Fibroblast of lung (primary cell): ENCODE measurements at regions not wholly inside any gene's neighbourhood (a gene's known extent, or its start where the extent isn't known, plus 50 kb on each side); places are given as distances from the start of the nearest gene placed in this dataset.
"Not testable (repeated sequence)": the region's sequence is repeated elsewhere in the genome, so short reads cannot be mapped to it uniquely, and the experiment has no call there.

Experiments used
- DNase-seq, 2 donors: peaks; one replicate each; pipeline versions ENCODE4 v3.0.0 to v3.0.0-alpha.2; 2010; ENCODE audit warnings: low read depth in 2 of 2
- H2AFZ ChIP-seq: 2 replicates; pipeline ENCODE4 v1.5.1; 2012; ENCODE audit warnings: low read length, control low read depth, inconsistent platforms
- H3K27ac ChIP-seq: 2 replicates; pipeline ENCODE4 v1.5.1; 2011; ENCODE audit warnings: low read length, control low read depth; ENCODE audit not compliant: insufficient read depth
- H3K27me3 ChIP-seq: 2 replicates; pipeline ENCODE4 v1.5.1; 2011; ENCODE audit warnings: mild to moderate bottlenecking, low read length; ENCODE audit not compliant: control insufficient read depth, insufficient read depth
- H3K36me3 ChIP-seq: 2 replicates; pipeline ENCODE4 v1.5.1; 2011; ENCODE audit warnings: low read length; ENCODE audit not compliant: control insufficient read depth, insufficient read depth
- H3K4me1 ChIP-seq: 2 replicates; pipeline ENCODE4 v1.5.1; 2011; ENCODE audit warnings: low read length; ENCODE audit not compliant: control insufficient read depth, insufficient read depth; ENCODE audit errors: extremely low read depth
- H3K4me2 ChIP-seq: 2 replicates; pipeline ENCODE4 v1.5.1; 2011; ENCODE audit warnings: low read length, control low read depth; ENCODE audit not compliant: insufficient read depth; ENCODE audit errors: extremely low read depth
- H3K4me3 ChIP-seq, 4 experiments: fragments of 200-600 bp in 1 of 4; sonication (generic) in 1 of 4; replicated peaks in 1 of 4; 2 replicates each; pipeline ENCODE4 v1.5.1; 2011 to 2016; ENCODE audit warnings: low read length in 4 of 4, low read depth in 3 of 4, mild to moderate bottlenecking in 3 of 4, control low read depth in 2 of 4, inconsistent platforms in 1 of 4, mixed read lengths in 1 of 4; ENCODE audit not compliant: insufficient read depth in 1 of 4; ENCODE audit errors: control extremely low read depth in 1 of 4
- H3K79me2 ChIP-seq: 2 replicates; pipeline ENCODE4 v1.5.1; 2012; ENCODE audit warnings: mild to moderate bottlenecking, low read length, inconsistent platforms; ENCODE audit not compliant: control insufficient read depth, insufficient read depth
- H3K9ac ChIP-seq: 2 replicates; pipeline ENCODE4 v1.5.1; 2011; ENCODE audit warnings: mild to moderate bottlenecking, low read length, control low read depth; ENCODE audit not compliant: insufficient read depth
- H3K9me3 ChIP-seq: 2 replicates; pipeline ENCODE4 v1.5.1; 2012; ENCODE audit warnings: low read depth, low read length; ENCODE audit not compliant: control insufficient read depth, insufficient read depth
- H4K20me1 ChIP-seq: 2 replicates; pipeline ENCODE4 v1.5.1; 2011; ENCODE audit warnings: low read length; ENCODE audit not compliant: control insufficient read depth, insufficient read depth; ENCODE audit errors: extremely low read depth

DNA sequence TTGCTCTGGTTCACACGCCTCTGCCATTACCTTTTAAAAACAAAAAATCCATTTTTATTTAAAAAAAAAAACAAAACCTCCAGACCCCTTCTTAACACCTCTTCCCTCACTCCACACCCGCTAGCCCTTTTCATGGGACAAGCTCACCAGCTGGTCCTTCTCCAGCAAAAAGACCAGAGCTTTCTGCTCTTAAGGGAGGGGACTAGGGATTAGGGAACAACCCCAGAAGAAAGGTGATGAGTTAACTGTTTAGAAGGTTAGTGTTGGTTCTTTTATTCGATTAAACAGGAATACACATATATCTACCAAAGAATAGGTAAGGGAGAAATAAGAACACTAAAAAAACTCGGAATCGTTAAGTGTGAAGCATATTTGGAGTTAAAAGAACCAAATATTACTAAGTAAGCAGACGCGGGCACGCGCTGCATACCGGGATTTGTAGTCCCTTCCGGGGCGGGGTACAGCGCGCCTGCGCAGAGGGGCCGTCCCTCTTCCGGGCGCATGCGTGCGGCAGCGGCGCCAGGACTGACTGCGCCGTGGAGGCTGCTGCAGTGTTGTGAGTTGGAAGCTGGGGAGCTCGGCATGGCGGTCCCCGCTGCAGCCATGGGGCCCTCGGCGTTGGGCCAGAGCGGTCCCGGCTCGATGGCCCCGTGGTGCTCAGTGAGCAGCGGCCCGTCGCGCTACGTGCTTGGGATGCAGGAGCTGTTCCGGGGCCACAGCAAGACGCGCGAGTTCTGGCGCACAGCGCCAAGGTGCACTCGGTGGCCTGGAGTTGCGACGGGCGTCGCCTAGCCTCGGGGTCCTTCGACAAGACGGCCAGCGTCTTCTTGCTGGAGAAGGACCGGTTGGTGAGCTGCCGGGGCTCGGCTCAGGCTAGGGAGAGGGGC, 92.6 kb upstream of the FAM153A start:
- DNase-seq: peak in 1 of 2 donors; percentile 10
- H3K79me2 ChIP-seq, H3K27me3 ChIP-seq, H3K4me2 ChIP-seq, H2AFZ ChIP-seq, H3K9ac ChIP-seq, H3K27ac ChIP-seq, H3K36me3 ChIP-seq, H4K20me1 ChIP-seq, H3K4me1 ChIP-seq, H3K9me3 ChIP-seq: not testable (repeated sequence)
- H3K4me3 ChIP-seq: peak overlapping the region in 2 of 4 experiments; percentile 50 to 54

DNA sequence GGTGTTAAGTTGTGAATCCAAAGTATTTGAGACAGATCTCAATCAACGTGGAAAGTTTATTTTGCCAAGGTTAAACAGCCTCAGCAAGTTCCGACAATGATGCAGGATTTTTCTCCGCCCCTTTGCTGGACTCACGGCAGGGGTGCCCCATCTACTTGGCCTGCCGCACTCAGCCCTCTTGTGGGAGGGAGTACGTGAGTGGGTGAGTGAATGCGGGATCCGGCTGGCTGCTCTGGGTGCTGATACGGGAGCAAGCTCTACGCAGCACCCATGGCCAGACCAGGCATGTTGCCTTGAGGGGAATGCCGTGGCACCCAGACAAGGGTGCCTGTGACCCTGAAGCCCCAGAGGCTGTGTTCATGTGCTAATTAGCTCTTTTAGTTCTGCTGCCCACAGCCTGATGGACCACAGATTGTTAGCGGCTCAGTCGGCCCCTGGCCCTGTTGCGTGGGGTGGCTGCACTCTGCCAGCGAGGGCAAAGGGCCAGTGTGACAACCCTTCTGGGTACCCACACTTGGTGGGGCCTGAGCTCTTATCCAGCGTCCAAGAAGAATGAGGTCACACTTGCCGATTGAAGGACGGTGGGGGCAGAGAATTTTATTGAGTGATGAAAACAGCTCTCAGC, 81.2 kb upstream of the FAM153A start:
- not testable (repeated sequence) for H3K4me1 ChIP-seq, H3K27me3 ChIP-seq, DNase-seq, H3K4me3 ChIP-seq, H3K9ac ChIP-seq, H3K27ac ChIP-seq, H3K36me3 ChIP-seq, H3K9me3 ChIP-seq, H2AFZ ChIP-seq, H3K79me2 ChIP-seq, H3K4me2 ChIP-seq, H4K20me1 ChIP-seq

DNA sequence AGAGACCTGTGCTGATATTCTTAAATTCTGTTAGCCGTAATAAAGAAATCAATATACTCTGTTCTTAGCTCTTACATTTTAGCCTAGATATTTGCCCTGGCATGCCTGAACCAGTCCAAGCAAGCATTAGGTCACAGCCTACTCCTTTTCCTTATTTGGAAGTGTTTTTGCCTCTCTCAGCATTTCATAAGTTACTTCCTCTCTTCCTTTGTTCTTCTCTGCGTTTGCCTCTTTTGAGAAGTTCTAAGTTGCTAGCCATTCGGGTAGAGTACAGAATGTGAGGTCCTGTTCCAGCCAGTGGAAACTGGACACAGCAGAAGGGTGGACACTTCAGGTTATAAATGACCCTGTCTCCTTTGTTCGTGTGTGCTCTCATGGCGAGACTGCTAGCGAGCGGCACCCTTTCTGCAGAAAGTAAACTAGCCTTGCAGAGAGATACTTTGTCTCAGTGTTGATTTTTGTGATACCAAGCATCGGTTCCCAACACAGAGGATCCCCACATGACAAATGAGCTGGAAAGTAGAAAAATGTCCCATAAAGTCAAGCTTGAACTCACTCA, 75.0 kb upstream of the FAM153A start:
- H3K27me3 ChIP-seq, H3K79me2 ChIP-seq, H3K4me1 ChIP-seq, H3K27ac ChIP-seq, H3K4me3 ChIP-seq, H3K9me3 ChIP-seq, H3K36me3 ChIP-seq, H4K20me1 ChIP-seq, H3K4me2 ChIP-seq, H3K9ac ChIP-seq, DNase-seq, H2AFZ ChIP-seq: not testable (repeated sequence)

DNA sequence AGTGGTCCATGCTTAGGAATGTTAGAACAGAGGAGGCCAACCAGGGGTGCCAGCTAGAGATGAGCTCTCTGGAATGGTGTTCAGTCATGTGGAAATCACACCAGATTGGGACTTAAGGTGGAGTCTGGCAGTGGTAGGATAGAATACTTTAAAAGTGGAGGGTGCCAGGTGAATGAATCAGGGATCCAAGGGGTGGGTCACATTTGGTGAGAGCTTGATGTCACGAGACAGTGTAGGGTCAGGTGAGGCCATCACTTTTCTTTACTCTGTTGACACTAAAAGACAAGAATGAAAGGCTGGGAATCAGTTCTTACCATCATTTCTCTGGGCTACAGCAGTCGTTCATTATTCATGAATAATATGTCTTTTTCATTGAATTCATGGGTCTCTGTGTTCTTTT, 73.8 kb upstream of the FAM153A start:
- not testable (repeated sequence) for H3K27ac ChIP-seq, H3K27me3 ChIP-seq, H3K9me3 ChIP-seq, DNase-seq, H2AFZ ChIP-seq, H3K4me3 ChIP-seq, H3K4me2 ChIP-seq, H3K36me3 ChIP-seq, H3K79me2 ChIP-seq, H3K9ac ChIP-seq, H4K20me1 ChIP-seq, H3K4me1 ChIP-seq

DNA sequence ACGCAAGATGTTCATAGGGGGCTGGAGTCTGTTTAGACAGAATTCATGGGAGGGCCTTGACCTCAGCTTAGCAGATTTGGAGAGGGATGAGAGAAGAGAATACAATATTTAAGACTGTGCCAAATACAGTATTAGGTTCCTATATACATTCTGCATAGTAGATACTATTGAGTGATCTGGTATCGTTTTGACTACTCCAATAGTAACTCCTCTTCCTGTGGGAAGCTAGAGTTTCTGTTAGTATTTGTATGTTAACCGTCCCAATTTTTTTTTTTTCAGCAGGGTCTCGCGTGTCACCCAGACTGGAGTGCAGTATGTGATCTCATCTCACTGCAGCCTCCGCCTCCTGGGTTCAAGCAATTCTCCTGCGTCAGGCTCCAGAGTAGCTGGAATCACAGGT, 65.2 kb upstream of the FAM153A start:
- not testable (repeated sequence) for H3K9me3 ChIP-seq, H3K27ac ChIP-seq, H3K4me3 ChIP-seq, H4K20me1 ChIP-seq, H3K9ac ChIP-seq, H3K79me2 ChIP-seq, H3K4me1 ChIP-seq, H3K27me3 ChIP-seq, DNase-seq, H3K36me3 ChIP-seq, H3K4me2 ChIP-seq, H2AFZ ChIP-seq

DNA sequence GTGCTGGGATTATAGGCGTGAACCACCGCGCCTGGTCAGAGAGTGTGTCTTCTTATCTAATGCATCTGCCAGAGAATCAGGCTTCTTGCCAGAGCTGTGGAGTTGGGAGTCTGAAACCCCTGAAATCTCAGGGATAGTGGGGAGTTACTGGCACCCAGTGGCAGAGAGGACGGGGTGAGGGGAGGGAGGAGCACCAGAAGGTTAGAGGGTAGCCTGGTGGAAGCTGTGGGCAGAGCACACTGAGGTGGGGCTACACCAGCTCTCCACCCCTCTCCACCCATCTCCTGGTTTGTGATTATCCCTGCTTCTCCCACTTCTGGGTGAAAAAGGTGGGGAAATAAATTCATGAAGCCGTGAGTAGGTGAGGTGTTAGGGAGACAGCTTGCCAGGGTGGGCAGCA, 63.9 kb upstream of the FAM153A start:
- not testable (repeated sequence) for H2AFZ ChIP-seq, H4K20me1 ChIP-seq, H3K4me2 ChIP-seq, H3K79me2 ChIP-seq, H3K4me1 ChIP-seq, H3K27ac ChIP-seq, H3K9me3 ChIP-seq, H3K9ac ChIP-seq, H3K4me3 ChIP-seq, H3K27me3 ChIP-seq, H3K36me3 ChIP-seq, DNase-seq
